Adrenal gland (tissue), 9 donors: ENCODE measurements at regions not wholly inside any gene's neighbourhood (a gene's known extent, or its start where the extent isn't known, plus 50 kb on each side); places are given as distances from the start of the nearest gene placed in this dataset.

ENCODE experiments used
- DNase-seq, 7 donors: peaks; one replicate each; pipeline ENCODE4 v3.0.0-alpha.2; 2019 to 2020
- H3K27ac ChIP-seq, 5 donors: fragments of 200-600 bp; sonication (generic) in 4 of 5; 1 replicate in 3 of 5; 2 replicates in 2 of 5; pipeline versions ENCODE4 v1.5.1 to v1.8.0; 2016 to 2020; ENCODE audit warnings: mild to moderate bottlenecking in 1 of 5
- H3K27me3 ChIP-seq: fragments of 200-600 bp; 2 replicates; pipeline ENCODE4 v1.8.0; 2021
- H3K36me3 ChIP-seq, 2 donors: fragments of 200-600 bp; replicated peaks in 1 of 2; 1 replicate in 1 of 2; 2 replicates in 1 of 2; pipeline versions ENCODE4 v1.5.1 to v1.8.0; 2018 to 2022
- H3K4me1 ChIP-seq, 2 donors: fragments of 200-600 bp; replicated peaks in 1 of 2; 1 replicate in 1 of 2; 2 replicates in 1 of 2; pipeline versions ENCODE4 v1.5.1 to v1.8.0; 2018 to 2021
- H3K4me3 ChIP-seq, 4 donors: fragments of 200-600 bp; sonication (generic) in 3 of 4; one replicate each; pipeline ENCODE4 v1.5.1; 2016 to 2018
- H3K9me3 ChIP-seq, 3 donors: fragments of 200-600 bp; sonication (generic) in 1 of 3; replicated peaks in 1 of 3; 1 replicate in 2 of 3; 2 replicates in 1 of 3; pipeline versions ENCODE4 v1.5.1 to v1.8.0; 2016 to 2021
- CTCF ChIP-seq, 6 experiments: fragments of 450-650 bp in 4 of 6; fragments of 200-600 bp in 2 of 6; sonication (generic) in 1 of 6; IDR thresholded peaks; 1 replicate in 5 of 6; 2 replicates in 1 of 6; pipeline versions ENCODE4 v1.5.1 to v1.8.0; 2016 to 2021; ENCODE audit warnings: antibody characterized with exemption in 6 of 6, mild to moderate bottlenecking in 2 of 6, moderate library complexity in 1 of 6
- POLR2A ChIP-seq, 2 donors: fragments of 450-650 bp; IDR thresholded peaks; one replicate each; pipeline ENCODE4 v1.6.1; 2017; ENCODE audit warnings: antibody characterized with exemption in 2 of 2, mild to moderate bottlenecking in 2 of 2, moderate library complexity in 1 of 2
- WGBS, 4 donors: extraction: QIAGEN DNeasy Blood & Tissue Kit in 2 of 4; methylation state at CpG; one replicate each; pipeline versions ENCODE4 v1.1.5 to v1.1.7; 2013 to 2017; 5-methylcytosine and 5-hydroxymethylcytosine counted together
- intact Hi-C, 2 donors: fragments of 100-400 bp; cut with DNase I; formaldehyde crosslinking; loops; one replicate each; pipeline versions ENCODE4 v1.14.1 to v1.15.0; 2022 to 2023
- donor health status: healthy with polysubstance abuse.
- donor health status: Bipolar disorder and iron deficiency.
- donor health status: DM: yes; HTN: yes; CAD: no.
- donor health status: DM: no; HTN: no; CAD: no.
- donor health status: DM: no; HTN: no; CAD: no.

- no peak for TF ChIP-seq POLR2A (IDR thresholded peaks at IDR 0.05)
- no peak for TF ChIP-seq CTCF (IDR thresholded peaks at IDR 0.05)
Measured at GRCh38 chrX:8018934-8019333, 91.7 kb upstream of the PNPLA4 start.

DNA sequence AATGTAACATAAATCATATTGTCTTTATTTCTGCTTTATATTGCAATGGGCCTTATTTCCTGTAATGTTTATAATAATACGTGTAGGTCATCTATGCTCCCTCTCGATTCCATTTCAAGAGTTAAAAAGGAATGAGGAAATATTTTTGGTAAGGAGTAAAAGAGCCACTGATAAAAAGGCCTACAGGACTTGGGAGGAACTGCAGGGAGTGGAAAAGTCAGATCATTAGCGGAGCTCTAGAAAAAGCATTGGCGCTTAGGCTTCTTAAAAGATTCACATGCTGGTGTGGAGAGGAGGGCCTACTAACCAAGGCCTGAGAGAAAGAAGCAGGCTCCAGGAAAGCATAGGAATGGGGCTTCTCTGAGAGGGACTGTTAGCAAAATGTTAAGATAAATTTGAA lies 82.9 kb upstream of the PNPLA4 start:
- no peak overlapping the region for H3K27ac ChIP-seq
- no peaks in the 10 kb centered on the region for H3K4me1 ChIP-seq
- no peaks in the 10 kb centered on the region for H3K9me3 ChIP-seq
- DNase-seq: no peak
- H3K27me3 ChIP-seq: no peaks in the 10 kb centered on the region
- no peak overlapping the region for H3K4me3 ChIP-seq
- no peak for TF ChIP-seq POLR2A (IDR thresholded peaks at IDR 0.05)
- peak in 2 of 6 experiments; percentile 12 to 13 for TF ChIP-seq CTCF (IDR thresholded peaks at IDR 0.05)
- WGBS, 4 donors: 84 to 96% (median 92%) methylated on average over 4 of the region's 4 CpGs
- intact Hi-C loops: no loop called here
- no peaks in the 10 kb centered on the region for H3K36me3 ChIP-seq

More at GRCh38 chrX:8018934-8019333, 91.7 kb upstream of the PNPLA4 start:
- no peak for DNase-seq
- intact Hi-C loops: no loop called here
- Histone ChIP-seq H3K4me1 (no peaks in the 10 kb centered on the region), H3K9me3 (no peaks in the 10 kb centered on the region), H3K4me3 (no peak overlapping the region), H3K27me3 (no peaks in the 10 kb centered on the region), H3K36me3 (no peaks in the 10 kb centered on the region), H3K27ac (no peak overlapping the region)
- 90 to 95% (median 92%) methylated on average over 5 of the region's 5 CpGs for WGBS, 4 donors

GRCh38 chrX:8005678-8006347 lies 78.6 kb upstream of the PNPLA4 start:
- Histone ChIP-seq H3K36me3 (no peaks in the 10 kb centered on the region), H3K27me3 (no peaks in the 10 kb centered on the region), H3K4me1 (no peaks in the 10 kb centered on the region), H3K27ac (no peak overlapping the region), H3K9me3 (no peaks in the 10 kb centered on the region), H3K4me3 (no peak overlapping the region)
- intact Hi-C loops: no loop called here
- WGBS, 4 donors: 31 to 51% (median 41%) methylated on average over 2 of the region's 2 CpGs
- no peak for TF ChIP-seq CTCF (IDR thresholded peaks at IDR 0.05)
- no peak for TF ChIP-seq POLR2A (IDR thresholded peaks at IDR 0.05)
- no peak for DNase-seq

- intact Hi-C loops: no loop called here
- Histone ChIP-seq H3K9me3 (no peaks in the 10 kb centered on the region), H3K36me3 (no peaks in the 10 kb centered on the region), H3K27ac (no peak overlapping the region), H3K27me3 (no peaks in the 10 kb centered on the region), H3K4me1 (no peaks in the 10 kb centered on the region), H3K4me3 (no peak overlapping the region)
- 89 to 100% (median 97%) methylated on average over 2 to 29 of the region's 29 CpGs for WGBS, 4 donors
- DNase-seq: no peak
- TF ChIP-seq POLR2A (IDR thresholded peaks at IDR 0.05): no peak
- no peak for TF ChIP-seq CTCF (IDR thresholded peaks at IDR 0.05)
Measured at GRCh38 chrX:8003147-8003883, 76.1 kb upstream of the PNPLA4 start.
